Neural progenitor cell (in vitro differentiated cells): ENCODE measurements at regions not wholly inside any gene's neighbourhood (a gene's known extent, or its start where the extent isn't known, plus 50 kb on each side); places are given as distances from the start of the nearest gene placed in this dataset.

ENCODE experiments used
- DNase-seq: peaks from one replicate; pipeline ENCODE4 v3.0.0-alpha.2; 2016; ENCODE audit warnings: low spot score
- H2AFZ ChIP-seq: fragments of 200-600 bp; sonication (generic); replicated peaks from 2 replicates; pipeline ENCODE4 v1.6.1; 2016; ENCODE audit warnings: antibody characterized with exemption
- H3F3A ChIP-seq: fragments of 200-600 bp; sonication (generic); 2 replicates; pipeline ENCODE4 v1.6.1; 2016; ENCODE audit warnings: antibody characterized with exemption, low read depth
- H3K27ac ChIP-seq: fragments of 200-600 bp; sonication (generic); 2 replicates; pipeline ENCODE4 v1.5.1; 2016; ENCODE audit warnings: mild to moderate bottlenecking
- H3K27me3 ChIP-seq: fragments of 200-600 bp; sonication (generic); 2 replicates; pipeline ENCODE4 v1.6.1; 2016; ENCODE audit warnings: mild to moderate bottlenecking, moderate library complexity
- H3K36me3 ChIP-seq: fragments of 200-600 bp; sonication (generic); 2 replicates; pipeline ENCODE4 v1.5.1; 2016
- H3K4me1 ChIP-seq: fragments of 200-600 bp; sonication (generic); 2 replicates; pipeline ENCODE4 v1.6.1; 2016; ENCODE audit warnings: mixed run types
- H3K4me2 ChIP-seq: fragments of 200-600 bp; sonication (generic); 2 replicates; pipeline ENCODE4 v1.6.1; 2016
- H3K4me3 ChIP-seq: fragments of 200-600 bp; sonication (generic); 2 replicates; pipeline ENCODE4 v1.5.1; 2016
- H3K79me2 ChIP-seq: fragments of 200-600 bp; sonication (generic); 2 replicates; pipeline ENCODE4 v1.6.1; 2016; ENCODE audit warnings: low read depth
- H3K9ac ChIP-seq: fragments of 200-600 bp; sonication (generic); 2 replicates; pipeline ENCODE4 v1.6.1; 2016
- H3K9me3 ChIP-seq: fragments of 200-600 bp; sonication (generic); 2 replicates; pipeline ENCODE4 v1.5.1; 2016; ENCODE audit warnings: low read depth
- H4K20me1 ChIP-seq: fragments of 200-600 bp; sonication (generic); 2 replicates; pipeline ENCODE4 v1.6.1; 2016; ENCODE audit warnings: low read depth
- H3K27ac Mint-ChIP-seq: 3 replicates; pipeline ENCODE4 v1.8.0; 2021; ENCODE audit warnings: mixed read lengths
- H3K27me3 Mint-ChIP-seq: 2 replicates; pipeline ENCODE4 v1.8.0; 2022; ENCODE audit warnings: low read depth, mild to moderate bottlenecking, inconsistent platforms, moderate library complexity, mixed read lengths; ENCODE audit not compliant: insufficient read depth
- H3K36me3 Mint-ChIP-seq: 3 replicates; pipeline ENCODE4 v1.8.0; 2021; ENCODE audit warnings: mixed read lengths
- H3K4me1 Mint-ChIP-seq: 3 replicates; pipeline ENCODE4 v1.8.0; 2021; ENCODE audit warnings: mixed read lengths
- H3K4me3 Mint-ChIP-seq: 3 replicates; pipeline ENCODE4 v1.8.0; 2021; ENCODE audit warnings: mild to moderate bottlenecking, moderate library complexity, mixed read lengths
- H3K9me3 Mint-ChIP-seq: 3 replicates; pipeline ENCODE4 v1.8.0; 2020; ENCODE audit warnings: mixed read lengths
- EZH2 ChIP-seq: fragments of 200-600 bp; sonication (generic); IDR thresholded peaks from 2 replicates; pipeline ENCODE4 v1.6.1; 2017; ENCODE audit warnings: antibody characterized with exemption, mild to moderate bottlenecking, moderate library complexity
- EZH2phosphoT487 ChIP-seq: fragments of 200-600 bp; sonication (generic); IDR thresholded peaks from 2 replicates; pipeline ENCODE4 v1.6.1; 2017; ENCODE audit warnings: antibody characterized with exemption
- TF ChIP-seq, protein P1 (sequence below): fragments of 200-600 bp; sonication (generic); IDR thresholded peaks from 2 replicates; pipeline ENCODE4 v1.5.1; 2017; ENCODE audit warnings: antibody characterized with exemption, mild to moderate bottlenecking

DNA sequence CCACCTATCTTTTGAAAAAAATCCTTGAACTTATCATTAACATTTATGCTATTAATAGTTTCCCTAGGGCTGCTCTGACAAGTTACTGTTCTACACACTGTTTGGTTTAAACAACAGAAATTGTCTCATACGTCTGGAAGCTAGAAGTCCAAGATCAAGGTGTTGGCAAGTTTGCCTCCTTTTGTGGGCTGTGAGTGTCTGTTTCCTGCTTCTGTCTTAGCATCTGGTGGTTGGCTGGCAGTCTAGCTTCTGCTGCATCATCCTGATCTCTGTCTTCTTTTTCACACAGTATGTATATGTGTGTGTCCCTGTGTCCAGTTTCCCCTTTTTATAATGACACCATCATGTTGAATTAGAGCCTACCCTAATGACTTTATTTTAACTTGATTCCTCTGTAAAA lies 154.8 kb downstream of the RPS12 start:
- peaks cover 34% of the 10 kb centered on the region for H3K4me1 ChIP-seq
- no peaks in the 10 kb centered on the region for H3K36me3 ChIP-seq
- H3K4me2 ChIP-seq = no peak overlapping the region
- Mint-ChIP-seq H3K4me3 (no peak overlapping the region), H3K4me1 (peaks cover 49% of the 10 kb centered on the region), H3K27me3 (no peaks in the 10 kb centered on the region), H3K36me3 (no peaks in the 10 kb centered on the region), H3K9me3 (no peaks in the 10 kb centered on the region), H3K27ac (peak overlapping the region; percentile 19)
- H3K27ac ChIP-seq = no peak overlapping the region
- H3K79me2 ChIP-seq = no peaks in the 10 kb centered on the region
- no peak overlapping the region for H3K4me3 ChIP-seq
- no peaks in the 10 kb centered on the region for H3F3A ChIP-seq
- TF ChIP-seq, protein P1, sequence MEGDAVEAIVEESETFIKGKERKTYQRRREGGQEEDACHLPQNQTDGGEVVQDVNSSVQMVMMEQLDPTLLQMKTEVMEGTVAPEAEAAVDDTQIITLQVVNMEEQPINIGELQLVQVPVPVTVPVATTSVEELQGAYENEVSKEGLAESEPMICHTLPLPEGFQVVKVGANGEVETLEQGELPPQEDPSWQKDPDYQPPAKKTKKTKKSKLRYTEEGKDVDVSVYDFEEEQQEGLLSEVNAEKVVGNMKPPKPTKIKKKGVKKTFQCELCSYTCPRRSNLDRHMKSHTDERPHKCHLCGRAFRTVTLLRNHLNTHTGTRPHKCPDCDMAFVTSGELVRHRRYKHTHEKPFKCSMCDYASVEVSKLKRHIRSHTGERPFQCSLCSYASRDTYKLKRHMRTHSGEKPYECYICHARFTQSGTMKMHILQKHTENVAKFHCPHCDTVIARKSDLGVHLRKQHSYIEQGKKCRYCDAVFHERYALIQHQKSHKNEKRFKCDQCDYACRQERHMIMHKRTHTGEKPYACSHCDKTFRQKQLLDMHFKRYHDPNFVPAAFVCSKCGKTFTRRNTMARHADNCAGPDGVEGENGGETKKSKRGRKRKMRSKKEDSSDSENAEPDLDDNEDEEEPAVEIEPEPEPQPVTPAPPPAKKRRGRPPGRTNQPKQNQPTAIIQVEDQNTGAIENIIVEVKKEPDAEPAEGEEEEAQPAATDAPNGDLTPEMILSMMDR = no peak
- TF ChIP-seq EZH2phosphoT487 (no peak), EZH2 (no peak)
- no peaks in the 10 kb centered on the region for H3K27me3 ChIP-seq
- no peak for DNase-seq
- no peak overlapping the region for H3K9ac ChIP-seq
- H3K9me3 ChIP-seq = no peaks in the 10 kb centered on the region
- H4K20me1 ChIP-seq = no peaks in the 10 kb centered on the region
- H2AFZ ChIP-seq = no peak overlapping the region

DNA sequence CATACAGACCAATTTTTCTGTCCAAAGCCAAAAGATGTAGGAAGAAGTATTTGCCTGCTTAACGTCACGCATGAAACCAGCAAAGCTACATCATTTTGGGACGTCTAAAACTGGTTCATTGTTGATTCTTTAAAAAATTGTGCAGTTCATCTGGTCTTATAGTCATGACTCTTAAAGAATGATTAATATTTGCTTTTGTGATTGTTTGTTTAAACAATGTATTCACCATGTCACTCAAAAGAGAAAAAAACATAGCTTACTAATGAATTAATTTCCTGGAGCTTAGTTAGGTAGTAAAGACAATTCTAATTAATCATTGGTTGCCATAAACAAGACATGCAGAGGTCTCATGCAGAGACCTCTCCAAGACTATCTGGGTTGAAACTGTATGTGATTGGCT lies 157.3 kb downstream of the RPS12 start:
- Histone ChIP-seq H3K27me3 (no peaks in the 10 kb centered on the region), H2AFZ (no peak overlapping the region), H3K4me3 (no peak overlapping the region), H3K9me3 (no peaks in the 10 kb centered on the region), H3K27ac (no peak overlapping the region), H3K4me1 (peaks cover 36% of the 10 kb centered on the region), H3K79me2 (no peaks in the 10 kb centered on the region), H3K4me2 (no peak overlapping the region), H4K20me1 (no peaks in the 10 kb centered on the region), H3K36me3 (no peaks in the 10 kb centered on the region), H3K9ac (no peak overlapping the region), H3F3A (no peaks in the 10 kb centered on the region)
- Mint-ChIP-seq H3K27me3 (no peaks in the 10 kb centered on the region), H3K36me3 (no peaks in the 10 kb centered on the region), H3K4me1 (peaks cover 43% of the 10 kb centered on the region), H3K27ac (no peak overlapping the region), H3K9me3 (no peaks in the 10 kb centered on the region), H3K4me3 (no peak overlapping the region)
- DNase-seq = no peak
- TF ChIP-seq, protein P1 = no peak
- TF ChIP-seq EZH2 = no peak
- TF ChIP-seq EZH2phosphoT487 = no peak

DNA sequence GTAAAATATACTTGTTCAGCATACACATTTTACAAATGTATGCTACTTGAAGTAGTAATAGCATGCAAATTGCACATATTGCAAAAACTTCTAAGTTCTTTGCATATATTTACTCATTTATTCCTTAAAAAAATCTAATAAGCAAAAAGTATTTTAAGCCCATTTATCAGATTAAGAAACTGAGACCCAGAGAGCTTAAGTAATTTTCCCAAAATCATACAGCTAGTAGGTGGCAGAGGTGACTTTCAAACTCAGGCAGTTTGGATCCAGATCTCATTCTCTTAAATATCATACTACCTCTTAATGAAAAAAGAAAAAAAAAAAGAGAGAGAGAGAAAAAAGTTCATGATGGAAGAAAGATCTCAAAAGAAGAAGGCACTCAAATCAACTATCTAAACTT lies 157.9 kb downstream of the RPS12 start:
- H3K4me1 ChIP-seq = peaks cover 36% of the 10 kb centered on the region
- no peak for DNase-seq
- no peaks in the 10 kb centered on the region for H3K36me3 ChIP-seq
- no peak overlapping the region for H3K4me3 Mint-ChIP-seq
- no peaks in the 10 kb centered on the region for H3K9me3 ChIP-seq
- no peaks in the 10 kb centered on the region for H3K9me3 Mint-ChIP-seq
- H3K36me3 Mint-ChIP-seq = no peaks in the 10 kb centered on the region
- peak overlapping the region; percentile 79 for H3K27ac Mint-ChIP-seq
- TF ChIP-seq EZH2phosphoT487 = no peak
- TF ChIP-seq, protein P1 = no peak
- no peak for TF ChIP-seq EZH2
- no peak overlapping the region for H3K27ac ChIP-seq
- H3K4me2 ChIP-seq = no peak overlapping the region
- no peaks in the 10 kb centered on the region for H3K27me3 Mint-ChIP-seq
- no peak overlapping the region for H3K4me3 ChIP-seq
- no peaks in the 10 kb centered on the region for H3F3A ChIP-seq
- H3K9ac ChIP-seq = no peak overlapping the region
- no peaks in the 10 kb centered on the region for H3K79me2 ChIP-seq
- H2AFZ ChIP-seq = no peak overlapping the region
- H4K20me1 ChIP-seq = no peaks in the 10 kb centered on the region
- H3K4me1 Mint-ChIP-seq = peaks cover 42% of the 10 kb centered on the region
- no peaks in the 10 kb centered on the region for H3K27me3 ChIP-seq
